ENCODE measurements at regions not wholly inside any gene's neighbourhood (a gene's known extent, or its start where the extent isn't known, plus 50 kb on each side); places are given as distances from the start of the nearest gene placed in this dataset.
"Not testable (repeated sequence)": the region's sequence is repeated elsewhere in the genome, so short reads cannot be mapped to it uniquely, and the experiment has no call there.

GRCh38 chr4:127015667-127016117 is 617.1 kb upstream of the INTU start:
- no peaks in the 10 kb centered on the region for H3K79me2 ChIP-seq (ENCODE audit: control insufficient read depth, low read length)
- H3K27ac ChIP-seq (ENCODE audit: low read depth, low read length) = no peak overlapping the region
- H3K4me1 ChIP-seq (ENCODE audit: control insufficient read depth, low read length) = no peaks in the 10 kb centered on the region
- no peak for TF ChIP-seq EZH2phosphoT487 (IDR thresholded peaks at IDR 0.05; ENCODE audit: borderline replicate concordance, low read length)
- H3K9me3 ChIP-seq (ENCODE audit: control insufficient read depth, insufficient read depth, low read length) = no peaks in the 10 kb centered on the region
- no peaks in the 10 kb centered on the region for H3K27me3 ChIP-seq (ENCODE audit: control insufficient read depth, low read length)
- no peak overlapping the region for H3K4me3 ChIP-seq (ENCODE audit: low read length)
- H4K20me1 ChIP-seq (ENCODE audit: control insufficient read depth, insufficient read depth, low read depth, low read length) = no peaks in the 10 kb centered on the region
- H3K9me2 ChIP-seq (replicated peaks; ENCODE audit: control insufficient read depth, low read length) = no peaks in the 10 kb centered on the region
- H3F3A ChIP-seq (ENCODE audit: control insufficient read depth, insufficient read depth) = no peaks in the 10 kb centered on the region
- no peak overlapping the region for H3K4me2 ChIP-seq (ENCODE audit: low read length)
- H3K36me3 ChIP-seq (ENCODE audit: control insufficient read depth, low read length) = no peaks in the 10 kb centered on the region

GRCh38 chr4:127018381-127018780 is 614.4 kb upstream of the INTU start:
- TF ChIP-seq CTCF (IDR thresholded peaks at IDR 0.05; ENCODE audit: low read depth, low read length, poor library complexity, severe bottlenecking) = no peak
- TF ChIP-seq EZH2phosphoT487 (IDR thresholded peaks at IDR 0.05; ENCODE audit: borderline replicate concordance, low read length) = no peak
- Histone ChIP-seq H3K4me2 (ENCODE audit: low read length) (no peak overlapping the region), H3K36me3 (ENCODE audit: control insufficient read depth, low read length) (no peaks in the 10 kb centered on the region), H4K20me1 (ENCODE audit: control insufficient read depth, insufficient read depth, low read depth, low read length) (no peaks in the 10 kb centered on the region), H3F3A (ENCODE audit: control insufficient read depth, insufficient read depth) (no peaks in the 10 kb centered on the region), H3K27ac (ENCODE audit: low read depth, low read length) (no peak overlapping the region), H3K27me3 (ENCODE audit: control insufficient read depth, low read length) (no peaks in the 10 kb centered on the region), H3K4me1 (ENCODE audit: control insufficient read depth, low read length) (no peaks in the 10 kb centered on the region), H3K9me3 (ENCODE audit: control insufficient read depth, insufficient read depth, low read length) (no peaks in the 10 kb centered on the region), H3K9me2 (replicated peaks; ENCODE audit: control insufficient read depth, low read length) (no peaks in the 10 kb centered on the region), H3K4me3 (ENCODE audit: low read length) (no peak overlapping the region), H3K79me2 (ENCODE audit: control insufficient read depth, low read length) (no peaks in the 10 kb centered on the region)

GRCh38 chr4:127020831-127021230 is 611.9 kb upstream of the INTU start:
- not testable (repeated sequence) for H3K36me3 ChIP-seq (ENCODE audit: control insufficient read depth, low read length); H4K20me1 ChIP-seq (ENCODE audit: control insufficient read depth, insufficient read depth, low read depth, low read length); H3K4me1 ChIP-seq (ENCODE audit: control insufficient read depth, low read length); H3K9me3 ChIP-seq (ENCODE audit: control insufficient read depth, insufficient read depth, low read length); H3K27ac ChIP-seq (ENCODE audit: low read depth, low read length); H3K27me3 ChIP-seq (ENCODE audit: control insufficient read depth, low read length); H3K4me3 ChIP-seq (ENCODE audit: low read length); H3K4me2 ChIP-seq (ENCODE audit: low read length); H3K9me2 ChIP-seq (replicated peaks; ENCODE audit: control insufficient read depth, low read length); H3F3A ChIP-seq (ENCODE audit: control insufficient read depth, insufficient read depth); H3K79me2 ChIP-seq (ENCODE audit: control insufficient read depth, low read length)

- Histone ChIP-seq H3K36me3 (ENCODE audit: control insufficient read depth, low read length) (no peaks in the 10 kb centered on the region), H3K9me2 (replicated peaks; ENCODE audit: control insufficient read depth, low read length) (no peaks in the 10 kb centered on the region), H3K9me3 (ENCODE audit: control insufficient read depth, insufficient read depth, low read length) (no peaks in the 10 kb centered on the region), H3F3A (ENCODE audit: control insufficient read depth, insufficient read depth) (no peaks in the 10 kb centered on the region), H3K4me3 (ENCODE audit: low read length) (no peak overlapping the region), H3K27ac (ENCODE audit: low read depth, low read length) (no peak overlapping the region), H3K4me2 (ENCODE audit: low read length) (no peak overlapping the region), H3K79me2 (ENCODE audit: control insufficient read depth, low read length) (no peaks in the 10 kb centered on the region), H3K27me3 (ENCODE audit: control insufficient read depth, low read length) (no peaks in the 10 kb centered on the region), H4K20me1 (ENCODE audit: control insufficient read depth, insufficient read depth, low read depth, low read length) (no peaks in the 10 kb centered on the region), H3K4me1 (ENCODE audit: control insufficient read depth, low read length) (no peaks in the 10 kb centered on the region)
- TF ChIP-seq EZH2phosphoT487 (IDR thresholded peaks at IDR 0.05; ENCODE audit: borderline replicate concordance, low read length) (no peak), CTCF (IDR thresholded peaks at IDR 0.05; ENCODE audit: low read depth, low read length, poor library complexity, severe bottlenecking) (no peak)
Measured at GRCh38 chr4:127036296-127036695, 596.5 kb upstream of the INTU start.
